Neutrophil (primary cell): ENCODE measurements at regions not wholly inside any gene's neighbourhood (a gene's known extent, or its start where the extent isn't known, plus 50 kb on each side); places are given as distances from the start of the nearest gene placed in this dataset.

Source experiments
- H3K27ac ChIP-seq: fragments of 200-600 bp; sonication (generic); 2 replicates; pipeline ENCODE4 v1.5.1; 2016; ENCODE audit warnings: mild to moderate bottlenecking, moderate library complexity
- H3K27me3 ChIP-seq: fragments of 200-600 bp; sonication (generic); 2 replicates; pipeline ENCODE4 v1.6.0; 2016; ENCODE audit warnings: mild to moderate bottlenecking
- H3K36me3 ChIP-seq: fragments of 200-600 bp; sonication (generic); 2 replicates; pipeline ENCODE4 v1.5.1; 2017
- H3K4me1 ChIP-seq, 2 experiments: fragments of 200-600 bp in 1 of 2; sonication (generic) in 1 of 2; 1 replicate in 1 of 2; 2 replicates in 1 of 2; pipeline versions ENCODE4 v1.5.1 to v1.6.1; 2013 to 2016; ENCODE audit warnings: low read depth in 1 of 2, low read length in 1 of 2, mild to moderate bottlenecking in 1 of 2, moderate library complexity in 1 of 2; ENCODE audit not compliant: control insufficient read depth in 1 of 2, insufficient read depth in 1 of 2
- H3K4me3 ChIP-seq, 2 experiments: fragments of 200-600 bp in 1 of 2; sonication (generic) in 1 of 2; 1 replicate in 1 of 2; 2 replicates in 1 of 2; pipeline ENCODE4 v1.5.1; 2013 to 2016; ENCODE audit warnings: low read depth in 1 of 2, low read length in 1 of 2, mild to moderate bottlenecking in 1 of 2, moderate library complexity in 1 of 2
- H3K9me3 ChIP-seq: fragments of 200-600 bp; sonication (generic); 2 replicates; pipeline ENCODE4 v1.5.1; 2016
- CTCF ChIP-seq: fragments of 200-600 bp; sonication (generic); IDR thresholded peaks from 2 replicates; pipeline ENCODE4 v1.5.1; 2016; ENCODE audit warnings: antibody characterized with exemption

GRCh38 chr21:38753557-38753971 is 52.2 kb upstream of the ETS2 start:
- no peak overlapping the region for H3K4me3 ChIP-seq
- no peaks in the 10 kb centered on the region for H3K9me3 ChIP-seq
- H3K4me1 ChIP-seq, result peaks cover 56 to 60% of the 10 kb centered on the region in 2 experiments
- TF ChIP-seq CTCF, result no peak
- no peak overlapping the region for H3K27ac ChIP-seq
- no peaks in the 10 kb centered on the region for H3K27me3 ChIP-seq
- H3K36me3 ChIP-seq, result no peaks in the 10 kb centered on the region
